Suppressor macrophage treated with lipopolysaccharide for 1 hour (primary cell): ENCODE measurements at regions not wholly inside any gene's neighbourhood (a gene's known extent, or its start where the extent isn't known, plus 50 kb on each side); places are given as distances from the start of the nearest gene placed in this dataset.

Experiments
- DNase-seq, 3 donors: peaks; one replicate each; pipeline ENCODE4 v3.0.0-alpha.2; 2020 to 2022

GRCh38 chr14:51552768-51553404, 98.8 kb upstream of the FRMD6 start:
- DNase-seq: no peak

- DNase-seq: no peak
Observed at GRCh38 chr14:51554339-51554920, 97.3 kb upstream of the FRMD6 start.

GRCh38 chr14:51554953-51555352, 96.8 kb upstream of the FRMD6 start:
- DNase-seq: no peak

- no peak for DNase-seq
Observed at GRCh38 chr14:51561141-51561540, 90.6 kb upstream of the FRMD6 start.

GRCh38 chr14:51562816-51563215, 88.9 kb upstream of the FRMD6 start:
- no peak for DNase-seq

- DNase-seq: no peak
Observed at GRCh38 chr14:51563560-51563959, 88.2 kb upstream of the FRMD6 start.

GRCh38 chr14:51564460-51564859, 87.2 kb upstream of the FRMD6 start:
- no peak for DNase-seq

GRCh38 chr14:51564986-51565604, 86.6 kb upstream of the FRMD6 start:
- DNase-seq: no peak

GRCh38 chr14:51566831-51567582, 84.7 kb upstream of the FRMD6 start:
- DNase-seq: no peak

GRCh38 chr14:51568366-51568765, 83.3 kb upstream of the FRMD6 start:
- no peak for DNase-seq

- DNase-seq: no peak
Observed at GRCh38 chr14:51573607-51574006, 78.1 kb upstream of the FRMD6 start.

- DNase-seq: no peak
Observed at GRCh38 chr14:51574009-51574408, 77.7 kb upstream of the FRMD6 start.

GRCh38 chr14:51575349-51576116, 76.2 kb upstream of the FRMD6 start:
- no peak for DNase-seq

GRCh38 chr14:51576117-51576430, 75.6 kb upstream of the FRMD6 start:
- DNase-seq: no peak

- DNase-seq: no peak
Observed at GRCh38 chr14:51576879-51577278, 74.8 kb upstream of the FRMD6 start.

- DNase-seq: no peak
Observed at GRCh38 chr14:51578853-51579252, 72.9 kb upstream of the FRMD6 start.

- DNase-seq: no peak
Observed at GRCh38 chr14:51581017-51581881, 70.5 kb upstream of the FRMD6 start.

- DNase-seq: no peak
Observed at GRCh38 chr14:51582437-51582836, 69.3 kb upstream of the FRMD6 start.

GRCh38 chr14:51585055-51585454, 66.7 kb upstream of the FRMD6 start:
- no peak for DNase-seq

GRCh38 chr14:51592836-51593235, 58.9 kb upstream of the FRMD6 start:
- no peak for DNase-seq

GRCh38 chr14:51593397-51593796, 58.3 kb upstream of the FRMD6 start:
- DNase-seq: peak in 2 of 3 donors; percentile 8 to 20

- DNase-seq: no peak
Observed at GRCh38 chr14:51595881-51596455, 55.7 kb upstream of the FRMD6 start.
